GM12878 (cell line): ENCODE measurements at regions not wholly inside any gene's neighbourhood (a gene's known extent, or its start where the extent isn't known, plus 50 kb on each side); places are given as distances from the start of the nearest gene placed in this dataset.

Experiments used
- BACH1 ChIP-seq: fragments of 450-650 bp; IDR thresholded peaks from 2 replicates; pipeline ENCODE4 v1.6.1; 2017; ENCODE audit warnings: mild to moderate bottlenecking, borderline replicate concordance
- BCL3 ChIP-seq: IDR thresholded peaks from 2 replicates; pipeline ENCODE4 v1.6.1; 2011; ENCODE audit warnings: borderline replicate concordance, low read depth, mild to moderate bottlenecking, moderate library complexity, low read length; ENCODE audit not compliant: insufficient read depth, poor library complexity, severe bottlenecking
- BHLHE40 ChIP-seq, 2 experiments: fragments of 450-650 bp in 1 of 2; IDR thresholded peaks; 2 replicates each; pipeline ENCODE4 v1.6.1; 2011 to 2017; ENCODE audit warnings: low read depth in 2 of 2, borderline replicate concordance in 1 of 2, improper control_type of control experiment in 1 of 2, low read length in 1 of 2, mild to moderate bottlenecking in 1 of 2
- CHD4 ChIP-seq: fragments of 200-600 bp; sonication (generic); IDR thresholded peaks from 2 replicates; pipeline ENCODE4 v1.6.1; 2016; ENCODE audit warnings: mild to moderate bottlenecking
- E4F1 ChIP-seq: fragments of 450-650 bp; IDR thresholded peaks from 2 replicates; pipeline ENCODE4 v1.6.1; 2018; ENCODE audit warnings: borderline replicate concordance, mild to moderate bottlenecking; ENCODE audit not compliant: partially characterized antibody
- HDAC6 ChIP-seq: fragments of 200-600 bp; sonication (generic); IDR thresholded peaks from one replicate; pipeline ENCODE4 v1.8.0; 2017; ENCODE audit warnings: antibody characterized with exemption; ENCODE audit not compliant: unreplicated experiment
- KLF5 ChIP-seq: fragments of 450-650 bp; IDR thresholded peaks from 2 replicates; pipeline ENCODE4 v1.6.1; 2014; ENCODE audit warnings: mild to moderate bottlenecking; ENCODE audit not compliant: partially characterized antibody
- LARP7 ChIP-seq: fragments of 450-650 bp; IDR thresholded peaks from 2 replicates; pipeline ENCODE4 v1.6.1; 2017; ENCODE audit warnings: mild to moderate bottlenecking
- MEF2A ChIP-seq: IDR thresholded peaks from 2 replicates; pipeline ENCODE4 v1.6.1; 2011; ENCODE audit warnings: low read depth, mild to moderate bottlenecking, low read length, moderate library complexity; ENCODE audit not compliant: insufficient read depth
- NBN ChIP-seq: fragments of 450-650 bp; IDR thresholded peaks from 2 replicates; pipeline ENCODE4 v1.6.1; 2016
- NFYA ChIP-seq: IDR thresholded peaks from 2 replicates; pipeline ENCODE4 v1.6.1; 2011; ENCODE audit warnings: low read depth, mild to moderate bottlenecking, low read length, improper control_type of control experiment, borderline replicate concordance
- NR2C2 ChIP-seq: IDR thresholded peaks from 2 replicates; pipeline ENCODE4 v1.6.1; 2011; ENCODE audit warnings: borderline replicate concordance, low read depth; ENCODE audit not compliant: control insufficient read depth, insufficient read length
- NR2F1 ChIP-seq: fragments of 450-650 bp; conservative IDR thresholded peaks from 2 replicates; pipeline ENCODE4 v1.6.1; 2017; ENCODE audit warnings: mild to moderate bottlenecking
- PML ChIP-seq: IDR thresholded peaks from 2 replicates; pipeline ENCODE4 v1.6.1; 2012; ENCODE audit warnings: low read length, inconsistent platforms
- POLR2AphosphoS2 ChIP-seq: IDR thresholded peaks from 2 replicates; pipeline ENCODE4 v1.6.1; 2011; ENCODE audit warnings: low read depth, mild to moderate bottlenecking, low read length, improper control_type of control experiment, moderate library complexity
- RAD51 ChIP-seq: fragments of 450-650 bp; IDR thresholded peaks from 2 replicates; pipeline ENCODE4 v1.6.1; 2016; ENCODE audit warnings: moderate library complexity, mild to moderate bottlenecking, inconsistent platforms
- SIX5 ChIP-seq: IDR thresholded peaks from 2 replicates; pipeline ENCODE4 v1.6.1; 2011; ENCODE audit warnings: mild to moderate bottlenecking, low read depth, low read length, moderate library complexity; ENCODE audit not compliant: severe bottlenecking
- YY1 ChIP-seq: IDR thresholded peaks from 2 replicates; pipeline ENCODE4 v1.6.1; 2011; ENCODE audit warnings: low read depth, mild to moderate bottlenecking, low read length
- ZSCAN29 ChIP-seq: fragments of 450-650 bp; IDR thresholded peaks from 2 replicates; pipeline ENCODE4 v1.6.1; 2017; ENCODE audit warnings: mild to moderate bottlenecking, moderate library complexity
- TF ChIP-seq, protein P1 (sequence below): fragments of 450-650 bp; conservative IDR thresholded peaks from 2 replicates; pipeline ENCODE4 v1.6.1; 2017; ENCODE audit warnings: mild to moderate bottlenecking, moderate library complexity
- TF ChIP-seq, protein P2 (sequence below): fragments of 450-650 bp; IDR thresholded peaks from 2 replicates; pipeline ENCODE4 v1.6.1; 2017; ENCODE audit warnings: mild to moderate bottlenecking, low read depth, inconsistent platforms; ENCODE audit not compliant: poor library complexity, severe bottlenecking

DNA sequence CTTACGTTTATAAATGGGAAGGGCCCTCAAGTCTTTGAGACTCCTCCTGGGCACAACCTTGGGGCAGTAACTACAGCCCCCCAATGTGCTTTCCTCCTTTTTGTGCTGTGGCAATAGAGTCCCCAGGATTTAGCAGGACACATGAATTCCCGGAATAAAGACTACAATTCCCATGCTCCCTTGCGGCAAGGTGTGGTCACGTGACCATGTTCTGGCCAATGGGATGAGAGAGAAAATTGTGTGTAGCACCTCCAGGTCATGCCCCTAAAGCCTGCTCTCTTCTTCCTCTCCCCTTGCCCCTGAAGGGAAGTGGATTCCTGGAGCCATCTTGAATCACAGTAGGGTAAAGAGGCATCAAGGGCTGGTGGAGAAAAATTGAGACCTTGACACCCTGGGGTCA lies 295.1 kb upstream of the SFSWAP start (continued):
- TF ChIP-seq, protein P1, sequence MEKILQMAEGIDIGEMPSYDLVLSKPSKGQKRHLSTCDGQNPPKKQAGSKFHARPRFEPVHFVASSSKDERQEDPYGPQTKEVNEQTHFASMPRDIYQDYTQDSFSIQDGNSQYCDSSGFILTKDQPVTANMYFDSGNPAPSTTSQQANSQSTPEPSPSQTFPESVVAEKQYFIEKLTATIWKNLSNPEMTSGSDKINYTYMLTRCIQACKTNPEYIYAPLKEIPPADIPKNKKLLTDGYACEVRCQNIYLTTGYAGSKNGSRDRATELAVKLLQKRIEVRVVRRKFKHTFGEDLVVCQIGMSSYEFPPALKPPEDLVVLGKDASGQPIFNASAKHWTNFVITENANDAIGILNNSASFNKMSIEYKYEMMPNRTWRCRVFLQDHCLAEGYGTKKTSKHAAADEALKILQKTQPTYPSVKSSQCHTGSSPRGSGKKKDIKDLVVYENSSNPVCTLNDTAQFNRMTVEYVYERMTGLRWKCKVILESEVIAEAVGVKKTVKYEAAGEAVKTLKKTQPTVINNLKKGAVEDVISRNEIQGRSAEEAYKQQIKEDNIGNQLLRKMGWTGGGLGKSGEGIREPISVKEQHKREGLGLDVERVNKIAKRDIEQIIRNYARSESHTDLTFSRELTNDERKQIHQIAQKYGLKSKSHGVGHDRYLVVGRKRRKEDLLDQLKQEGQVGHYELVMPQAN, result no peak
- TF ChIP-seq ZSCAN29 (no peak), NBN (no peak), LARP7 (no peak), YY1 (no peak), KLF5 (no peak), HDAC6 (no peak), POLR2AphosphoS2 (no peak), E4F1 (no peak), CHD4 (no peak), BCL3 (no peak), BHLHE40 (IDR thresholded peaks at IDR 0.05; ENCODE audit: borderline replicate concordance in 1 of 2, low read depth in 2 of 2, low read length in 1 of 2) (peak in 1 of 2 experiments; percentile 64; a peak in 2 of 4 replicates), RAD51 (peak; percentile 89), NFYA (no peak), MEF2A (no peak), BACH1 (no peak), SIX5 (peak; percentile 64), NR2C2 (no peak), PML (no peak), NR2F1 (no peak)
- TF ChIP-seq, protein P2, sequence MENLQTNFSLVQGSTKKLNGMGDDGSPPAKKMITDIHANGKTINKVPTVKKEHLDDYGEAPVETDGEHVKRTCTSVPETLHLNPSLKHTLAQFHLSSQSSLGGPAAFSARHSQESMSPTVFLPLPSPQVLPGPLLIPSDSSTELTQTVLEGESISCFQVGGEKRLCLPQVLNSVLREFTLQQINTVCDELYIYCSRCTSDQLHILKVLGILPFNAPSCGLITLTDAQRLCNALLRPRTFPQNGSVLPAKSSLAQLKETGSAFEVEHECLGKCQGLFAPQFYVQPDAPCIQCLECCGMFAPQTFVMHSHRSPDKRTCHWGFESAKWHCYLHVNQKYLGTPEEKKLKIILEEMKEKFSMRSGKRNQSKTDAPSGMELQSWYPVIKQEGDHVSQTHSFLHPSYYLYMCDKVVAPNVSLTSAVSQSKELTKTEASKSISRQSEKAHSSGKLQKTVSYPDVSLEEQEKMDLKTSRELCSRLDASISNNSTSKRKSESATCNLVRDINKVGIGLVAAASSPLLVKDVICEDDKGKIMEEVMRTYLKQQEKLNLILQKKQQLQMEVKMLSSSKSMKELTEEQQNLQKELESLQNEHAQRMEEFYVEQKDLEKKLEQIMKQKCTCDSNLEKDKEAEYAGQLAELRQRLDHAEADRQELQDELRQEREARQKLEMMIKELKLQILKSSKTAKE, result no peak
